HCT116 (cell line): ENCODE measurements at regions not wholly inside any gene's neighbourhood (a gene's known extent, or its start where the extent isn't known, plus 50 kb on each side); places are given as distances from the start of the nearest gene placed in this dataset.

Source experiments
- ATAC-seq: fragments of 200-7000 bp; cut with Tn5 transposase; 2 replicates; pipeline ENCODE4 v1.9.1; 2020; ENCODE audit warnings: mild to moderate bottlenecking, moderate library complexity
- BruUV-seq: library from RNA; stranded (reverse); fragments of 400-500 nt; replicated peaks from 2 replicates; lab custom pipeline; 2021; lab: Mats Ljungman, UMichigan
- CTCF ChIA-PET: fragments of 300-600 bp; sonication (Branson Sonifier 250); formaldehyde crosslinking; loops from one replicate; lab custom pipeline; 2021; ENCODE audit warnings: antibody characterized with exemption; lab: Charles Lee
- POLR2A ChIA-PET: fragments of 300-600, 350-600 bp; sonication (Branson Sonifier 250); formaldehyde crosslinking; loops from one replicate; lab custom pipeline; 2021; ENCODE audit warnings: antibody characterized with exemption; lab: Charles Lee
- RAD21 ChIA-PET, 2 experiments: fragments of 300-600 bp; sonication (Branson Sonifier 250); formaldehyde crosslinking; loops; one replicate each; lab custom pipeline; 2023; ENCODE audit warnings: low total read pairs in 2 of 2; ENCODE audit not compliant: uncharacterized antibody in 2 of 2, unreplicated experiment in 2 of 2, low non-redundant PET in 1 of 2; lab: Charles Lee
- DNase-seq: peaks from one replicate; pipeline ENCODE4 v3.0.0-alpha.2; 2010; ENCODE audit warnings: low read depth, low spot score
- H2AFZ ChIP-seq: fragments of 200-600 bp; shearing (Covaris generic), sonication (generic); 2 replicates; pipeline ENCODE4 v1.6.1; 2017; ENCODE audit warnings: low read depth, mixed run types, mixed read lengths, antibody characterized with exemption, low read length; ENCODE audit not compliant: poor library complexity, severe bottlenecking
- H3K27ac ChIP-seq: 2 replicates; pipeline ENCODE4 v1.5.1; 2012; ENCODE audit warnings: low read depth, low read length
- H3K27me3 ChIP-seq: fragments of 200-600 bp; sonication (generic); 2 replicates; pipeline ENCODE4 v1.6.1; 2016; ENCODE audit warnings: mixed run types, low read length, mixed read lengths; ENCODE audit not compliant: insufficient read depth
- H3K36me3 ChIP-seq, 2 experiments: fragments of 200-500 bp in 1 of 2; fragments of 200-600 bp in 1 of 2; sonication (Bioruptor generic) in 1 of 2; sonication (generic) in 1 of 2; 2 replicates each; pipeline versions ENCODE4 v1.5.1 to v1.6.1; 2014 to 2016; ENCODE audit warnings: low read length in 2 of 2, inconsistent platforms in 1 of 2, mixed read lengths in 1 of 2, mixed run types in 1 of 2; ENCODE audit not compliant: insufficient read depth in 2 of 2, control insufficient read depth in 1 of 2
- H3K4me1 ChIP-seq, 2 experiments: fragments of 200-600 bp in 1 of 2; sonication (generic) in 1 of 2; 2 replicates each; pipeline versions ENCODE4 v1.5.1 to v1.6.1; 2012 to 2017; ENCODE audit warnings: low read length in 2 of 2, inconsistent platforms in 1 of 2, mild to moderate bottlenecking in 1 of 2, mixed read lengths in 1 of 2, mixed run types in 1 of 2, moderate library complexity in 1 of 2; ENCODE audit not compliant: insufficient read depth in 2 of 2, control insufficient read depth in 1 of 2
- H3K4me2 ChIP-seq: fragments of 200-600 bp; sonication (generic); 2 replicates; pipeline ENCODE4 v1.6.1; 2017; ENCODE audit warnings: mixed run types, low read length, mixed read lengths
- H3K4me3 ChIP-seq, 2 experiments: fragments of 200-600 bp in 1 of 2; sonication (generic) in 1 of 2; replicated peaks in 1 of 2; 2 replicates each; pipeline ENCODE4 v1.5.1; 2011 to 2016; ENCODE audit warnings: low read length in 2 of 2, control low read depth in 1 of 2, low read depth in 1 of 2, mild to moderate bottlenecking in 1 of 2, mixed read lengths in 1 of 2, mixed run types in 1 of 2
- H3K79me2 ChIP-seq: fragments of 200-600 bp; sonication (generic); 2 replicates; pipeline ENCODE4 v1.6.1; 2017; ENCODE audit warnings: mild to moderate bottlenecking, mixed run types, low read length, moderate library complexity, mixed read lengths; ENCODE audit not compliant: insufficient read depth
- H3K9ac ChIP-seq: fragments of 200-600 bp; sonication (generic); 2 replicates; pipeline ENCODE4 v1.6.1; 2016; ENCODE audit warnings: low read length, mixed read lengths
- H3K9me2 ChIP-seq: fragments of 200-600 bp; sonication (generic), shearing (Covaris generic); 2 replicates; pipeline ENCODE4 v1.6.1; 2017; ENCODE audit warnings: mixed run types, mild to moderate bottlenecking, moderate library complexity; ENCODE audit not compliant: insufficient read depth
- H3K9me3 ChIP-seq, 2 experiments: fragments of 200-500 bp in 1 of 2; fragments of 200-600 bp in 1 of 2; sonication (Bioruptor generic) in 1 of 2; sonication (generic) in 1 of 2; 2 replicates each; pipeline ENCODE4 v1.6.1; 2014 to 2017; ENCODE audit warnings: low read length in 2 of 2, mixed read lengths in 2 of 2, inconsistent platforms in 1 of 2, low read depth in 1 of 2, mild to moderate bottlenecking in 1 of 2, mixed run types in 1 of 2, moderate library complexity in 1 of 2; ENCODE audit not compliant: control insufficient read depth in 1 of 2, insufficient read depth in 1 of 2
- H4K20me1 ChIP-seq: fragments of 200-600 bp; sonication (generic), shearing (Covaris generic); 2 replicates; pipeline ENCODE4 v1.6.1; 2017; ENCODE audit warnings: mixed run types, mild to moderate bottlenecking, moderate library complexity; ENCODE audit not compliant: insufficient read depth
- CBX3 ChIP-seq: IDR thresholded peaks from 2 replicates; pipeline ENCODE4 v1.6.1; 2012; ENCODE audit warnings: low read depth
- CEBPB ChIP-seq: IDR thresholded peaks from 2 replicates; pipeline ENCODE4 v1.6.1; 2012; ENCODE audit warnings: low read depth
- CTCF ChIP-seq, 3 experiments: fragments of 200-600 bp in 1 of 3; sonication (generic) in 1 of 3; IDR thresholded peaks in 2 of 3; conservative IDR thresholded peaks in 1 of 3; 2 replicates each; pipeline ENCODE4 v1.5.1; 2012 to 2017; ENCODE audit warnings: low read depth in 2 of 3, low read length in 2 of 3, antibody characterized with exemption in 1 of 3, borderline replicate concordance in 1 of 3, control low read depth in 1 of 3, mild to moderate bottlenecking in 1 of 3, mixed read lengths in 1 of 3, mixed run types in 1 of 3, moderate library complexity in 1 of 3; ENCODE audit not compliant: insufficient read depth in 1 of 3
- EGR1 ChIP-seq: IDR thresholded peaks from 2 replicates; pipeline ENCODE4 v1.6.1; 2012; ENCODE audit warnings: low read depth
- EZH2phosphoT487 ChIP-seq: fragments of 200-600 bp; IDR thresholded peaks from 2 replicates; pipeline ENCODE4 v1.6.1; 2018; ENCODE audit warnings: antibody characterized with exemption, borderline replicate concordance
- POLR2A ChIP-seq: IDR thresholded peaks from 2 replicates; pipeline ENCODE4 v1.7.0; 2011; ENCODE audit warnings: borderline replicate concordance; ENCODE audit not compliant: insufficient read depth, insufficient read length; ENCODE audit errors: extremely low read depth
- POLR2AphosphoS5 ChIP-seq: IDR thresholded peaks from 2 replicates; pipeline ENCODE4 v1.6.1; 2011; ENCODE audit warnings: mild to moderate bottlenecking, low read depth, low read length, moderate library complexity
- REST ChIP-seq: IDR thresholded peaks from 2 replicates; pipeline ENCODE4 v1.6.1; 2012; ENCODE audit warnings: low read depth
- SIN3A ChIP-seq: IDR thresholded peaks from 2 replicates; pipeline ENCODE4 v1.6.1; 2012; ENCODE audit warnings: low read depth
- SRF ChIP-seq: IDR thresholded peaks from 2 replicates; pipeline ENCODE4 v1.6.1; 2012; ENCODE audit warnings: low read depth
- ZFX ChIP-seq: fragments of 450-650 bp; IDR thresholded peaks from 2 replicates; pipeline ENCODE4 v1.6.1; 2017
- intact Hi-C: fragments of 100-400 bp; cut with micrococcal nuclease; formaldehyde crosslinking; loops from 2 replicates; pipeline ENCODE4 v1.10.0; 2022

DNA sequence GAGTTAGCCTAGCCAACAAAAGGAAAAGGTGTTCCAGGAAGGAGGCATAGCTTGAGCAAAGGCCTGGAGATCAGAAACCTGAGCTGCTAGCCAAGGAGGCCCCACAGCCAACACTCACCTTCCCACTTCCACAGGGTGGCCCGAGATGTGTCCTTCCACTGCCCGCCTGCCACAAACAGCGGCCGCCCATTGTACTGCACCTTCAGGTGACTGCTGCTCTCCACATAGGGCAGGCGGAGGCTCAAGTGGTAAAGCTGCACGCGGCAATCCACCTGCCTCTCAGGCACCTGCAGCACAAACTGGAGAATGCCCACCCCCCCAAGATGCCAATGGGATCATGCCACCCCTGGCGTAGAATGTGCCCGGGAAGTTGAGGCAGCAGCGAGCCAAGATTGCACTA is 111.5 kb downstream of the RMI2 start (continued):
- TF ChIP-seq REST (no peak), EGR1 (no peak), SIN3A (no peak), POLR2A (no peak), EZH2phosphoT487 (no peak), ZFX (no peak), CTCF (IDR thresholded peaks at IDR 0.05 in 2 of 3, conservative IDR thresholded peaks at IDR 0.05 in 1 of 3; ENCODE audit: borderline replicate concordance in 1 of 3, insufficient read depth in 1 of 3, low read depth in 2 of 3, low read length in 2 of 3) (no peak), POLR2AphosphoS5 (no peak), CEBPB (no peak)

- ChIA-PET RAD21 (no interaction called here), CTCF (no interaction called here), POLR2A (no interaction called here)
- Histone ChIP-seq H3K79me2 (no peaks in the 10 kb centered on the region), H3K4me3 (no peak overlapping the region), H3K9ac (no peak overlapping the region), H3K36me3 (no peaks in the 10 kb centered on the region), H4K20me1 (no peaks in the 10 kb centered on the region), H3K27me3 (no peaks in the 10 kb centered on the region), H3K9me2 (no peaks in the 10 kb centered on the region), H3K9me3 (no peaks in the 10 kb centered on the region), H3K4me1 (no peaks in the 10 kb centered on the region)
- TF ChIP-seq SRF (no peak), CBX3 (no peak), REST (no peak)
- TF ChIP-seq, all 23 proteins: peak for 0
- DNase-seq (no peak), ATAC-seq (no peak)
- H2AFZ ChIP-seq, result no peak overlapping the region
- H3K27ac ChIP-seq, result no peak overlapping the region
- no TSS peak for BruUV-seq
- H3K4me2 ChIP-seq, result no peak overlapping the region
- intact Hi-C loops, result no loop called here
These were observed 114.5 kb downstream of the RMI2 start for GRCh38 chr16:11459722-11460121.
